ENCODE measurements at regions not wholly inside any gene's neighbourhood (a gene's known extent, or its start where the extent isn't known, plus 50 kb on each side); places are given as distances from the start of the nearest gene placed in this dataset.

DNA sequence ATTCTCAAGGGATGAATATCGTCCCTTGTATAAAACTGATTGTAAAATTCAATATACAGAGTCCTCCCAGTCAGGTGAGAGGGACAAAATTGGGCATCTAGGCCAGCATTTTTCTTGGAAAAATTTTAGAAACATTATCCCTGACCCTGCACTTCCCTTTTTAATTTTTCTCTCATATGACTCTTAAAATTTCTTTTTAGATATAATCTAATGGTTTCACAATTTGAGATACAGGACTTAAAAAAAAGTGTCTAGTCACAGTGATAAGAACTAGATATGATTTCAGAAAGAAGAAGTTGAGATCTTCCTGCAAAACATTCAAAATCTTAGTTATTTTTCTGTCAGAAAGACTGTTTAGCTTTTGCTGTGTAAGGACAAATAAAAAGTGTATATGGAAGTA, 270.8 kb upstream of the PPFIA2 start:
- peak; percentile 51 for DNase-seq

DNA sequence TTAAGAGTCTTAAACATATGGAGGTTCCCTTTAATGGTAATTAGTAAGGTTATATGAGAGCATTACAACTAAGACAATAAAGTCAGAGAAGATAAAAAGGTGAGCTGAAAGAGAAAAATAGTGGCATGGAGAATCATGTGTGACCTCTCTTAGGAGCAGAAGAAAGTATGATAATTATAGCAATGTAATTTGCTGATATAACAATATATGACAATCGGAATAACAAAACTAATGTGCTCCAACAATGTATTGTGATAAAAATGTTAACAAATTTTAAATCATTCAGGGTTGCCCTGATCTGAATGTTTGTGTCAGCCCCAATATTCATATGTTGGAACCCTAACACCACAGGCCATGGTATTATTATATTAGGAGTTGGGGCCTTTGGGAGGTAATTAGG, 269.6 kb upstream of the PPFIA2 start:
- DNase-seq, result no peak

GRCh38 chr12:82027612-82028011, 268.5 kb upstream of the PPFIA2 start:
- DNase-seq, result no peak

GRCh38 chr12:82025462-82025861, 266.3 kb upstream of the PPFIA2 start:
- DNase-seq, result no peak

- peak; percentile 30 for DNase-seq
These were observed 260.4 kb upstream of the PPFIA2 start for GRCh38 chr12:82019533-82019932.

DNA sequence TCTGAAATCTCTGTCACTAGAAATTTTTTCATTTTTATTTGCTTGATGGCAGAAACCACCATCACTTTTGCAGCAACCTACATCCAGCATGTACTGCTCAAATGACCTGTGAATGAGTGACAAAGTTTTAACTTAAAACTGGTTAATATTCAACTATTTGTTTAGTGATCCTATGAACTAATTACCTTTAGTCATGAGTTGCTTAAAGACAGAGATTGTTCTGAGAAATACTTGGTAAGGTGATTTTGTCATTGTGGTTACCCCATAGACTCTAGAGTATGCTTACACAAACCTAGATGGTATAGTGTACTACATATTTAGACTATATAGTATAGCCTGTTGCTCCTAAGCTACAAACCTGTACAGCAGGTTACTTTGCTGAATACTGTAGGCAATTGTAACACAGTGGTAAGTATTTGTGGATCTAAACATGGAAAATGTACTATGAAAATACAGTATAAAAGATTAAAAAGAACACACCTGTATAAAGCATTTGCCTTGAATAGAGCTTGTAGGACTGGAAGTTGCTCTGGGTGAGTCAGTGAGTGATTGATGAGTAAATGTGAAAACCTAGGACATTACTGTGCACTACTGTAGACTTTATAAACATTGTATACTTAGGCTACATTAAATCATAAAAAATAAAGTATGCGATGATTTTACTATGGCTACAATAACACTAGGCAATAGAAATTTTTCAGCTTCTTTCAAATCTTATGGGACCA, 256.6 kb upstream of the PPFIA2 start:
- no peak for DNase-seq

- DNase-seq, result no peak
These were observed 253.0 kb upstream of the PPFIA2 start for GRCh38 chr12:82012176-82012575.

- no peak for DNase-seq
These were observed 250.4 kb upstream of the PPFIA2 start for GRCh38 chr12:82009524-82009923.

DNA sequence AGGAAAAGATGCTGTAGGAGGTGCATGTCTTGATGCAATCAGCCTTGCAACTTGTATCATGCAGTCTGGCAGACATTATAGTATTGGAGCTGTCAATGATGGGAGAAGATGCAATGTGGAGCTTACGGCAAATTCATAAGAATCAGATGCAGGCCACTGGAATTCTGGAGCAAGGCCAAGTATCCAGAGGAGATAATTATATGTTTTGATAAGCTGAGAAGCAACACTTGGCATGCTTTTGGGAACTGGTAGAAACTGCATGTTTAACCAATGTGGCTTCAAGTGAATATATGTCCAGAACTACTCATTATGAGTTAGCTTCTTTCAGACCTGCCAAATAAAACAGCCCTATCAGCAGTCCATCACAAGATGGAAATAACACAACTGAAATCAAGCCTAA, 249.1 kb upstream of the PPFIA2 start:
- DNase-seq, result no peak

DNA sequence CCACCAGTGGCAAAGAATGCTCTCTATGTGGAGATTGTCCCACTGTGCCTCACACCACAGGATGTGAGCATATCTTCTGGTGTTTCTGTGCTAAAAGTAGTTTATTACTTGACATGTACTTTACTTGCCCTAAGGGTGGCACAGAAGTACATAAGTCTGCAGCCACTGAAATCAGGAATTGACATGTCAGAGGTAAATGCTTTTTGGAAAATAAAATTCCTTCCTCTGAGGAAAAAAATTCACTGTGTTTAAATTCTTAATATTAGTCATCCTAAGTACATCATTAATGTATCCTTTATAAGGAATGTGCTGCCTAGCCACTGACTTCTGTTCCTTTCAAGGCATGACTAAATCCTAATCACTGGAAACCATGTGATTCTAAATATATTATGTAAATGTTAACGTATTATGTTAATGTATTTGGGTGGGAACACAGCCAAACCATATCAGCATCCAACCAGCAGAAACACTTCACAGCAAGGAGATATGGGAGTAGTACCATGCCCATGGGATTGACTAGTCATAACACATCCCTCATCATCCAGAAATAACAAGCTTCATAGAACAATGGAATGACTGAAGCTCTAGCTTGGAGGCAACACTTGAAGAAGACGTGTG, 239.7 kb upstream of the PPFIA2 start:
- DNase-seq, result no peak

DNA sequence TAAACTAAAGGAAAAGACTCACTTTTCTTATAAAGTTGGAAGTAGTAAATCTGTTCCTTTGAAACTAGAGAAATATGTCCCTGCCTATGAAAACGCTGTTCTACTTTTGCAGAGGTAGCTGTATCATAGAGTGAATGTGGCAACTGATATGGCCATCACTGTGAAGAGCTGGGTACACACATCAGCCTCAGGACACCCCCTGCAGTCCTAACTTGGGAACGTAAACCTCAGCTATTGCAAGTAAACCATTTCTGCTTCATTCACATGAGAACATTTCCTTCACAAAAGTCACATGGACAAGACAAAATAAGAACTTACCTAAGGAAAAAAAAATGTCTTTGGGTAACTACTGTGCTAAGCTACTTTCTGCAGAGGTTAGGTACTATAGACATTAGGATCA, 233.3 kb upstream of the PPFIA2 start:
- DNase-seq, result peak; percentile 40

GRCh38 chr12:81991868-81992267, 232.7 kb upstream of the PPFIA2 start:
- no peak for DNase-seq

DNA sequence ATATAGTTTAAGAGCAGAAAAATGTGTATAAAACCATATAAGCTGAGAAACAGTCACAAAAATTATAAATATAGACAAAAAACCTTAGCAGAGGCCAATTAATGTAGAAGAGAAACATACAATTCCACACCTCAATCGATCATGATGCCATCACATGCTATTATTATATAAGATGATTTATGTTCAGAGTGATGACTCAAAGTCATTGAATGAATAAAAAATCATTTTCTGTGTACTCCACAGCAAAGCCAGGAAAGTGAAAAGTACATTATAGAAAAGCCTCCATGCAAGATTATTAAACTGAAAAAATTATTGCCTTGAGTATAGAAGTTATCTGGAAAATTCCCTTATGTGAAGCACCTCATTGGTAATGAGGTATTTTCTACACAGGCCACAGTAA, 229.2 kb upstream of the PPFIA2 start:
- no peak for DNase-seq

DNA sequence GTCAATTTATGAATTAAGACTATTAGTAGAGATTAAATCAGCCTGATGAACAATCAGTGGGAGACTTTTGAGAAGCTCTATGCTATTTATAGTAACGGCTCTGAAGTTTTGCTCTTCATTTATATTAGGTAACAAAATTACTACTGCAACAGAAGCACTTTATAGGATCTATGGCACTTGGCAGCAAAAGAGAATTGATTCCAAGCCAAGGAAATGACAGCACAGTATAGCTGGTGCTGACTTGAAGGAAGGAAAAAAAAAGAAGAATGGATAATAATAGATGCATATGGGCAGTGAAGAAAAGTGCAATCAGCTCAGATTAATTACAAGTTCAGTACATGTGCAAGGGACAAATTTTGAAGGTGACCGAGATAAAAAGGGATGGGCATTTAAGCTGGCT, 228.2 kb upstream of the PPFIA2 start:
- DNase-seq, result no peak

DNA sequence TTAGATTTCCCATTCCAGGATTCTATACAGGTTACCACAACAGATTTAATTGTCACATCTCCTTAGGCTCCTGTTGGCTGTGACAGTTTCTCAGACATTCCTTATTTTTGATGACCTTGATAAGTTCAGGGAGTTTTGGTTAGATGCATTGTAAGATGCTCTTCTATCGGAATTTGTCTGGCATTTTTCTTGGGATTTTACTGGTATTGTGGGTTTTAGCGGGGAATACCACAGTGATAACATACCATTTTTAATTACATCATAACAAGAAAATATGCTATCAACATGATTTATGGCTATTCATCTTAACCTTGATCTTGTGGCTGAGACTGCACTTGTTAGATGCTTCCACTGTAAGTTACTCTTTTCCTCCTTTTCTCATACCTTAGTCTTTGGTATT, 217.5 kb upstream of the PPFIA2 start:
- DNase-seq, result no peak

DNA sequence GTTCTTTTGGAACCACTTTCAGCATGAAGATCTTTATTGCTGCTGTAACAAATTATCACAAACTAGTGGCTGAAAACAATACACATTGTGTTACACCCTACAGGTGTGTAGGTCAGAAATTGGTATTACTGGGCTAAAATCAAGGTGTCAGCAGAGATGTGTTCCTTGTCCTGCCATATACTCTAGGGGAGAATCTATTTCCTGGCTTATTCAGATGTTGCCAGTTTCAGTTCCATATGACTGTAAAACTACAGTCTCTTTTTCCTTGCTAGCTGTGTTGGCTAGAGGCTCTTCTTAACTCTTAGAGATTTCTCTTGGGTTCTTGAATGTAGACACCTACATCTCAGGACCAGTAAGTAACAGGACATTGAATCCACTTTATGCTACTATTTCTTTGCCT, 215.6 kb upstream of the PPFIA2 start:
- DNase-seq, result no peak

GRCh38 chr12:81968421-81968820, 209.3 kb upstream of the PPFIA2 start:
- DNase-seq, result no peak

- no peak for DNase-seq
These were observed 204.5 kb upstream of the PPFIA2 start for GRCh38 chr12:81963636-81964035.

GRCh38 chr12:81963026-81963425, 203.9 kb upstream of the PPFIA2 start:
- no peak for DNase-seq

- DNase-seq, result no peak
These were observed 203.1 kb upstream of the PPFIA2 start for GRCh38 chr12:81962126-81962856.

- peak; percentile 6 for DNase-seq
These were observed 199.3 kb upstream of the PPFIA2 start for GRCh38 chr12:81958406-81958805.

GRCh38 chr12:81957631-81958030, 198.5 kb upstream of the PPFIA2 start:
- no peak for DNase-seq

- DNase-seq, result no peak
These were observed 197.3 kb upstream of the PPFIA2 start for GRCh38 chr12:81956468-81956860.

- DNase-seq, result no peak
These were observed 194.4 kb upstream of the PPFIA2 start for GRCh38 chr12:81953541-81953940.
